Thyroid gland (tissue), 4 donors: ENCODE measurements at regions not wholly inside any gene's neighbourhood (a gene's known extent, or its start where the extent isn't known, plus 50 kb on each side); places are given as distances from the start of the nearest gene placed in this dataset.

Source experiments
- CTCF ChIP-seq, 6 experiments: fragments of 200-600 bp in 3 of 6; fragments of 450-650 bp in 3 of 6; sonication (generic) in 3 of 6; IDR thresholded peaks; one replicate each; pipeline ENCODE4 v1.5.1; 2016 to 2019; ENCODE audit warnings: antibody characterized with exemption in 6 of 6, mild to moderate bottlenecking in 2 of 6, inconsistent platforms in 1 of 6, moderate library complexity in 1 of 6
- POLR2A ChIP-seq, 2 donors: fragments of 450-650 bp; IDR thresholded peaks; one replicate each; pipeline ENCODE4 v1.6.1; 2017; ENCODE audit warnings: antibody characterized with exemption in 2 of 2, mild to moderate bottlenecking in 2 of 2, moderate library complexity in 1 of 2

- TF ChIP-seq CTCF (IDR thresholded peaks at IDR 0.05): no peak
- TF ChIP-seq POLR2A (IDR thresholded peaks at IDR 0.05): no peak
These were observed 108.3 kb downstream of the QRFPR start for GRCh38 chr4:121272526-121272925.
